ENCODE measurements at regions not wholly inside any gene's neighbourhood (a gene's known extent, or its start where the extent isn't known, plus 50 kb on each side); places are given as distances from the start of the nearest gene placed in this dataset.

DNA sequence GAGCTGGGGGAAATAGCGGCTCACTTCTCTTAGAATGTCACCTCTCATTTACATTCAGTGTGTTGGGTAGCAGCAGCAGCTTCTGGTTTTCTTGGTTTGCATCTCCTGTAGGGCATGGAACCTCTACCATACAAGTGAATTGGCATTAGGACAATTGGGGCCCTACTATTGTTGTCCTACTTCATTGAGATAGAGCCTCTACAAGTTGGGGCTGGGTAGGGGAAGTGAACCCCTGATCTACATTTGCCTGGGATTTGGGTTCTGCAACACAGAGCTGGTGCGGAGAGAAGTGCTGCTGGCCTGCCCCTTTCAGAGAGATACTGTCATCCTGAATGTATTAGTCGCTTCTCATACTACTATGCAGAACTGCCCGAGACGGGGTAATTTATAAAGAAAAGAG is 391.6 kb upstream of the HS6ST1 start:
- TF ChIP-seq, protein P1, sequence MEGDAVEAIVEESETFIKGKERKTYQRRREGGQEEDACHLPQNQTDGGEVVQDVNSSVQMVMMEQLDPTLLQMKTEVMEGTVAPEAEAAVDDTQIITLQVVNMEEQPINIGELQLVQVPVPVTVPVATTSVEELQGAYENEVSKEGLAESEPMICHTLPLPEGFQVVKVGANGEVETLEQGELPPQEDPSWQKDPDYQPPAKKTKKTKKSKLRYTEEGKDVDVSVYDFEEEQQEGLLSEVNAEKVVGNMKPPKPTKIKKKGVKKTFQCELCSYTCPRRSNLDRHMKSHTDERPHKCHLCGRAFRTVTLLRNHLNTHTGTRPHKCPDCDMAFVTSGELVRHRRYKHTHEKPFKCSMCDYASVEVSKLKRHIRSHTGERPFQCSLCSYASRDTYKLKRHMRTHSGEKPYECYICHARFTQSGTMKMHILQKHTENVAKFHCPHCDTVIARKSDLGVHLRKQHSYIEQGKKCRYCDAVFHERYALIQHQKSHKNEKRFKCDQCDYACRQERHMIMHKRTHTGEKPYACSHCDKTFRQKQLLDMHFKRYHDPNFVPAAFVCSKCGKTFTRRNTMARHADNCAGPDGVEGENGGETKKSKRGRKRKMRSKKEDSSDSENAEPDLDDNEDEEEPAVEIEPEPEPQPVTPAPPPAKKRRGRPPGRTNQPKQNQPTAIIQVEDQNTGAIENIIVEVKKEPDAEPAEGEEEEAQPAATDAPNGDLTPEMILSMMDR (IDR thresholded peaks at IDR 0.05; ENCODE audit: insufficient read depth, low read length, poor library complexity, severe bottlenecking) = no peak
- TF ChIP-seq EZH2phosphoT487 (conservative IDR thresholded peaks at IDR 0.05; ENCODE audit: low read length) = no peak
